H1 (cell line): ENCODE measurements at regions not wholly inside any gene's neighbourhood (a gene's known extent, or its start where the extent isn't known, plus 50 kb on each side); places are given as distances from the start of the nearest gene placed in this dataset.

Experiments
- HDAC2 ChIP-seq, 2 experiments: fragments of 300-600 bp in 1 of 2; sonication (generic) in 1 of 2; IDR thresholded peaks; 2 replicates each; pipeline ENCODE4 v1.6.1; 2011 to 2012; ENCODE audit warnings: low read depth in 2 of 2, low read length in 2 of 2, mild to moderate bottlenecking in 2 of 2, moderate library complexity in 2 of 2, borderline replicate concordance in 1 of 2, inconsistent platforms in 1 of 2

DNA sequence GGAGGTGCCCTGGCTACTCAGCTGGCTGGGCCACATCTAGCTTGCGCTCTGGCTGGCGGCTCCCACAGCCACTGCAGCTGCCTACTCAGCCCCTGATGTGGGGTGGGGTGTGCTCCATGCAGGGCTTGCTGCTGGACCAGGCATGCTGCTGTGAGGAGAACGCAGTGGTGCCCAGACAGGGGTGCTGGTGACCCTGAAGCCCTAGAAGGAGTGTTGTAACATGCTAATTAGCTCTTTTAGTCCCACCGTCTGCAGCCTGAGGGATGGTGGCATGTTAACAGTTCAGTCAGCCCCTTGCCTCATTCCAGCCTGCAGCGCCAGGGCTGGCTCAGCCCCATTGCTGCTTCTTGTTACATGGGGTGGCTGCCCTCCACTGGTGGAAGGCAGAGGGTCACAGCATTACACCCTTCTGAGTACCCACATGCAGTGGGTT, 642.3 kb downstream of the DMRTA1 start (continued):
- TF ChIP-seq HDAC2 (IDR thresholded peaks at IDR 0.05; ENCODE audit: borderline replicate concordance in 1 of 2, low read depth in 2 of 2, low read length in 2 of 2) = no peak
- TF ChIP-seq, all 59 proteins: peak for 6
